HG03378 (cell line): ENCODE measurements at regions not wholly inside any gene's neighbourhood (a gene's known extent, or its start where the extent isn't known, plus 50 kb on each side); places are given as distances from the start of the nearest gene placed in this dataset.

Experiments
- ATAC-seq: cut with Tn5 transposase; IDR thresholded peaks from one replicate; pipeline ENCODE4 v1.9.1; 2021; ENCODE audit warnings: mild to moderate bottlenecking, moderate library complexity; ENCODE audit not compliant: unreplicated experiment

- ATAC-seq: no peak
Observed at GRCh38 chr12:44961887-44962286, 85.8 kb upstream of the NELL2 start.

- ATAC-seq: no peak
Observed at GRCh38 chr12:44960856-44961255, 84.7 kb upstream of the NELL2 start.

GRCh38 chr12:44960423-44960822 is 84.3 kb upstream of the NELL2 start:
- no peak for ATAC-seq

- ATAC-seq: no peak
Observed at GRCh38 chr12:44947163-44947562, 71.0 kb upstream of the NELL2 start.

GRCh38 chr12:44942714-44943113 is 66.6 kb upstream of the NELL2 start:
- ATAC-seq: no peak

GRCh38 chr12:44930972-44931600 is 55.0 kb upstream of the NELL2 start:
- ATAC-seq: peak; percentile 78

GRCh38 chr12:44929236-44929885 is 53.2 kb upstream of the NELL2 start:
- no peak for ATAC-seq
